ENCODE measurements at regions not wholly inside any gene's neighbourhood (a gene's known extent, or its start where the extent isn't known, plus 50 kb on each side); places are given as distances from the start of the nearest gene placed in this dataset.
"Not testable (repeated sequence)": the region's sequence is repeated elsewhere in the genome, so short reads cannot be mapped to it uniquely, and the experiment has no call there.

GRCh38 chr14:51351997-51352396 is 112.0 kb downstream of the TMX1 start:
- DNase-seq: no peak

GRCh38 chr14:51353901-51354300 is 113.9 kb downstream of the TMX1 start:
- DNase-seq: no peak

- DNase-seq: no peak
Measured at GRCh38 chr14:51354846-51355245, 114.8 kb downstream of the TMX1 start.

GRCh38 chr14:51356381-51356780 is 116.3 kb downstream of the TMX1 start:
- DNase-seq: no peak

GRCh38 chr14:51357250-51357649 is 117.2 kb downstream of the TMX1 start:
- DNase-seq: no peak

- no peak for DNase-seq
Measured at GRCh38 chr14:51360592-51360991, 120.5 kb downstream of the TMX1 start.

GRCh38 chr14:51365241-51365965 is 125.4 kb downstream of the TMX1 start:
- DNase-seq: no peak

GRCh38 chr14:51366460-51366859 is 126.4 kb downstream of the TMX1 start:
- not testable (repeated sequence) for DNase-seq

- DNase-seq: not testable (repeated sequence)
Measured at GRCh38 chr14:51366866-51367599, 127.0 kb downstream of the TMX1 start.

GRCh38 chr14:51367600-51367931 is 127.5 kb downstream of the TMX1 start:
- peak; percentile 20 for DNase-seq

GRCh38 chr14:51368721-51369163 is 128.7 kb downstream of the TMX1 start:
- no peak for DNase-seq

GRCh38 chr14:51369814-51370213 is 129.8 kb downstream of the TMX1 start:
- DNase-seq: no peak

GRCh38 chr14:51370758-51371386 is 130.8 kb downstream of the TMX1 start:
- no peak for DNase-seq

GRCh38 chr14:51377186-51377585 is 137.1 kb downstream of the TMX1 start:
- not testable (repeated sequence) for DNase-seq

- no peak for DNase-seq
Measured at GRCh38 chr14:51382506-51382905, 142.5 kb downstream of the TMX1 start.

GRCh38 chr14:51386411-51386810 is 146.4 kb downstream of the TMX1 start:
- no peak for DNase-seq

- no peak for DNase-seq
Measured at GRCh38 chr14:51386983-51387735, 147.1 kb downstream of the TMX1 start.

- DNase-seq: no peak
Measured at GRCh38 chr14:51392416-51392815, 152.4 kb downstream of the TMX1 start.

GRCh38 chr14:51394384-51394783 is 154.3 kb downstream of the TMX1 start:
- DNase-seq: peak; percentile 75

- DNase-seq: peak; percentile 80
Measured at GRCh38 chr14:51394804-51395203, 154.8 kb downstream of the TMX1 start.

GRCh38 chr14:51395361-51395849 is 155.4 kb downstream of the TMX1 start:
- peak; percentile 99 for DNase-seq

GRCh38 chr14:51396222-51396815 is 156.3 kb downstream of the TMX1 start:
- DNase-seq: peak; percentile 99

- peak; percentile 44 for DNase-seq
Measured at GRCh38 chr14:51398898-51399297, 158.9 kb downstream of the TMX1 start.
